ENCODE measurements at regions not wholly inside any gene's neighbourhood (a gene's known extent, or its start where the extent isn't known, plus 50 kb on each side); places are given as distances from the start of the nearest gene placed in this dataset.
"Not testable (repeated sequence)": the region's sequence is repeated elsewhere in the genome, so short reads cannot be mapped to it uniquely, and the experiment has no call there.

DNA sequence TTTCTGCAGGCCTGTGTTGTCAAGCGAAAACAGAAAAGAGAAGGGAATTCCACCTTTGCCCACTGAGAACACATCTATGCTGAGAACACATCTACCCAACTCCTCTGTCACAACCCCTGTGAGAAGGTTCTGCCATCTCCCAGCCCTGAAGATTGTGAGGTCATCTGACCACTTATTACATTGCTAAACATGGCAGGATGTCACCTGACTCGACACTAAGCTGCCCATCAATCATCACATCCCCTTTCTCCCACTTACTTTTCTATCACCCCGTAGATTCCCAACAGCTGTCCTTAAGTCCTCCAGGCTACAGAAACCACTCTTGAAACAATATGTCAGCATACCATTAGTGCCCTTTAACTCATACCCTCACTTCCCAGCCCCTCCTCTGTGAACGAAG lies 64.2 kb upstream of the PRSS3 start:
- BruUV-seq (replicated peaks) = no TSS peak
- CTCF ChIA-PET (ENCODE audit: unreplicated experiment) = interaction anchor here (0.6 kb wide), 1 partner anchor 284 kb away, joined by 5 read pairs; the partner anchor contains the start of gene AQP3
- H2AFZ ChIP-seq (ENCODE audit: low read length) = no peak overlapping the region
- no peaks in the 10 kb centered on the region for H3K9me3 ChIP-seq (ENCODE audit: low read length)
- TF ChIP-seq CTCF (conservative IDR thresholded peaks at IDR 0.05; ENCODE audit: low read length) (no peak), EZH2phosphoT487 (IDR thresholded peaks at IDR 0.05; ENCODE audit: borderline replicate concordance, low read depth, low read length) (no peak)
- no peaks in the 10 kb centered on the region for H3K36me3 ChIP-seq (ENCODE audit: insufficient read depth, low read length)
- DNase-seq (ENCODE audit: low spot score) = no peak
- H3K4me3 ChIP-seq (ENCODE audit: low read depth, low read length, poor library complexity, severe bottlenecking) = no peak overlapping the region
- H4K20me1 ChIP-seq (ENCODE audit: insufficient read depth, low read length) = no peaks in the 10 kb centered on the region
- H3K9me2 ChIP-seq (ENCODE audit: insufficient read depth, low read length) = no peaks in the 10 kb centered on the region
- intact Hi-C loops (cut with micrococcal nuclease; ENCODE audit: unreplicated experiment) = no loop called here
- POLR2A ChIA-PET = interaction anchor here (1.0 kb wide), 1 partner anchor 14 kb away, joined by 3 read pairs; no protein-coding TSS in a partner anchor
- no peaks in the 10 kb centered on the region for H3K79me2 ChIP-seq (ENCODE audit: insufficient read depth, low read depth, low read length)
- H3K27ac ChIP-seq (ENCODE audit: low read depth, low read length, poor library complexity, severe bottlenecking) = no peak overlapping the region
- H3K4me1 ChIP-seq (ENCODE audit: insufficient read depth, low read length, poor library complexity, severe bottlenecking) = no peaks in the 10 kb centered on the region
- H3K4me2 ChIP-seq (ENCODE audit: low read length) = no peak overlapping the region

- ChIA-PET POLR2A (interaction anchor here (0.6 to 1.0 kb wide), 2 partner anchors 14 to 116 kb away, joined by 3 to 8 read pairs; no protein-coding TSS in a partner anchor), CTCF (ENCODE audit: unreplicated experiment) (interaction anchor here (0.6 kb wide), 1 partner anchor 285 kb away, joined by 5 read pairs; the partner anchor contains the start of gene AQP3)
- H3K27ac ChIP-seq (ENCODE audit: low read depth, low read length, poor library complexity, severe bottlenecking) = no peak overlapping the region
- no peaks in the 10 kb centered on the region for H3K9me3 ChIP-seq (ENCODE audit: low read length)
- H4K20me1 ChIP-seq (ENCODE audit: insufficient read depth, low read length) = no peaks in the 10 kb centered on the region
- H3K9me2 ChIP-seq (ENCODE audit: insufficient read depth, low read length) = no peaks in the 10 kb centered on the region
- H2AFZ ChIP-seq (ENCODE audit: low read length) = no peak overlapping the region
- no peak overlapping the region for H3K4me3 ChIP-seq (ENCODE audit: low read depth, low read length, poor library complexity, severe bottlenecking)
- H3K36me3 ChIP-seq (ENCODE audit: insufficient read depth, low read length) = no peaks in the 10 kb centered on the region
- DNase-seq (ENCODE audit: low spot score) = no peak
- H3K4me1 ChIP-seq (ENCODE audit: insufficient read depth, low read length, poor library complexity, severe bottlenecking) = no peaks in the 10 kb centered on the region
- no TSS peak for BruUV-seq (replicated peaks)
- H3K79me2 ChIP-seq (ENCODE audit: insufficient read depth, low read depth, low read length) = no peaks in the 10 kb centered on the region
- intact Hi-C loops (cut with micrococcal nuclease; ENCODE audit: unreplicated experiment) = no loop called here
- TF ChIP-seq EZH2phosphoT487 (IDR thresholded peaks at IDR 0.05; ENCODE audit: borderline replicate concordance, low read depth, low read length) (no peak), CTCF (conservative IDR thresholded peaks at IDR 0.05; ENCODE audit: low read length) (no peak)
- no peak overlapping the region for H3K4me2 ChIP-seq (ENCODE audit: low read length)
Measured at GRCh38 chr9:33731625-33732024, 63.7 kb upstream of the PRSS3 start.

GRCh38 chr9:33734247-33734940 lies 61.0 kb upstream of the PRSS3 start:
- H3K4me3 ChIP-seq (ENCODE audit: low read depth, low read length, poor library complexity, severe bottlenecking); H3K4me2 ChIP-seq (ENCODE audit: low read length); H3K27ac ChIP-seq (ENCODE audit: low read depth, low read length, poor library complexity, severe bottlenecking); intact Hi-C loops (cut with micrococcal nuclease; ENCODE audit: unreplicated experiment); H3K4me1 ChIP-seq (ENCODE audit: insufficient read depth, low read length, poor library complexity, severe bottlenecking); DNase-seq (ENCODE audit: low spot score); POLR2A ChIA-PET; H3K79me2 ChIP-seq (ENCODE audit: insufficient read depth, low read depth, low read length); CTCF ChIA-PET (ENCODE audit: unreplicated experiment); H2AFZ ChIP-seq (ENCODE audit: low read length); BruUV-seq (replicated peaks); H4K20me1 ChIP-seq (ENCODE audit: insufficient read depth, low read length); H3K36me3 ChIP-seq (ENCODE audit: insufficient read depth, low read length); H3K9me2 ChIP-seq (ENCODE audit: insufficient read depth, low read length); H3K9me3 ChIP-seq (ENCODE audit: low read length): not testable (repeated sequence)

GRCh38 chr9:33734941-33735835 lies 60.2 kb upstream of the PRSS3 start:
- CTCF ChIA-PET (ENCODE audit: unreplicated experiment); H4K20me1 ChIP-seq (ENCODE audit: insufficient read depth, low read length); H3K9me2 ChIP-seq (ENCODE audit: insufficient read depth, low read length); DNase-seq (ENCODE audit: low spot score); H2AFZ ChIP-seq (ENCODE audit: low read length); H3K79me2 ChIP-seq (ENCODE audit: insufficient read depth, low read depth, low read length); H3K36me3 ChIP-seq (ENCODE audit: insufficient read depth, low read length); H3K27ac ChIP-seq (ENCODE audit: low read depth, low read length, poor library complexity, severe bottlenecking); POLR2A ChIA-PET; H3K4me3 ChIP-seq (ENCODE audit: low read depth, low read length, poor library complexity, severe bottlenecking); H3K4me2 ChIP-seq (ENCODE audit: low read length); BruUV-seq (replicated peaks); H3K9me3 ChIP-seq (ENCODE audit: low read length); H3K4me1 ChIP-seq (ENCODE audit: insufficient read depth, low read length, poor library complexity, severe bottlenecking): not testable (repeated sequence)
- intact Hi-C loops (cut with micrococcal nuclease; ENCODE audit: unreplicated experiment) = loop anchor here (5.0 kb wide), 2 partner anchors 117 to 192 kb away; no protein-coding TSS in a partner anchor
